Epidermal melanocyte (primary cell): ENCODE measurements at regions not wholly inside any gene's neighbourhood (a gene's known extent, or its start where the extent isn't known, plus 50 kb on each side); places are given as distances from the start of the nearest gene placed in this dataset.
"Not testable (repeated sequence)": the region's sequence is repeated elsewhere in the genome, so short reads cannot be mapped to it uniquely, and the experiment has no call there.

Experiments
- DNase-seq: peaks from one replicate; pipeline ENCODE4 v3.0.0; 2011; ENCODE audit warnings: low spot score; ENCODE audit not compliant: insufficient read length

GRCh38 chr2:111470924-111471323, 350.2 kb downstream of the BCL2L11 start:
- DNase-seq, result not testable (repeated sequence)

GRCh38 chr2:111471791-111472530, 351.2 kb downstream of the BCL2L11 start:
- not testable (repeated sequence) for DNase-seq

GRCh38 chr2:111472844-111473403, 352.2 kb downstream of the BCL2L11 start:
- not testable (repeated sequence) for DNase-seq

GRCh38 chr2:111473522-111473921, 352.8 kb downstream of the BCL2L11 start:
- not testable (repeated sequence) for DNase-seq

- DNase-seq, result not testable (repeated sequence)
These were observed 353.5 kb downstream of the BCL2L11 start for GRCh38 chr2:111474198-111474705.

GRCh38 chr2:111478335-111478734, 357.6 kb downstream of the BCL2L11 start:
- not testable (repeated sequence) for DNase-seq

- not testable (repeated sequence) for DNase-seq
These were observed 358.2 kb downstream of the BCL2L11 start for GRCh38 chr2:111478871-111479318.

GRCh38 chr2:111480016-111480625, 359.4 kb downstream of the BCL2L11 start:
- not testable (repeated sequence) for DNase-seq

- not testable (repeated sequence) for DNase-seq
These were observed 359.9 kb downstream of the BCL2L11 start for GRCh38 chr2:111480633-111481032.

- not testable (repeated sequence) for DNase-seq
These were observed 360.5 kb downstream of the BCL2L11 start for GRCh38 chr2:111481219-111481618.

GRCh38 chr2:111482987-111483679, 362.4 kb downstream of the BCL2L11 start:
- DNase-seq, result not testable (repeated sequence)

GRCh38 chr2:111484097-111484496, 363.4 kb downstream of the BCL2L11 start:
- DNase-seq, result not testable (repeated sequence)

GRCh38 chr2:111485895-111486294, 365.2 kb downstream of the BCL2L11 start:
- not testable (repeated sequence) for DNase-seq

- not testable (repeated sequence) for DNase-seq
These were observed 367.7 kb downstream of the BCL2L11 start for GRCh38 chr2:111488451-111488850.

- DNase-seq, result not testable (repeated sequence)
These were observed 368.7 kb downstream of the BCL2L11 start for GRCh38 chr2:111489460-111489859.

- DNase-seq, result not testable (repeated sequence)
These were observed 370.5 kb downstream of the BCL2L11 start for GRCh38 chr2:111491181-111491580.

GRCh38 chr2:111491614-111492013, 370.9 kb downstream of the BCL2L11 start:
- not testable (repeated sequence) for DNase-seq

- DNase-seq, result not testable (repeated sequence)
These were observed 372.4 kb downstream of the BCL2L11 start for GRCh38 chr2:111492995-111493719.

- not testable (repeated sequence) for DNase-seq
These were observed 373.0 kb downstream of the BCL2L11 start for GRCh38 chr2:111493720-111494078.

GRCh38 chr2:111494288-111494980, 373.7 kb downstream of the BCL2L11 start:
- DNase-seq, result not testable (repeated sequence)
